ENCODE measurements at regions not wholly inside any gene's neighbourhood (a gene's known extent, or its start where the extent isn't known, plus 50 kb on each side); places are given as distances from the start of the nearest gene placed in this dataset.
"Not testable (repeated sequence)": the region's sequence is repeated elsewhere in the genome, so short reads cannot be mapped to it uniquely, and the experiment has no call there.

GRCh38 chr17:36852478-36852877 lies 84.8 kb upstream of the LHX1 start:
- ATAC-seq; H3K9me3 Mint-ChIP-seq (ENCODE audit: low read depth); H3K4me3 Mint-ChIP-seq; DNase-seq; POLR2A ChIA-PET; H3K36me3 Mint-ChIP-seq (ENCODE audit: low read depth); CTCF ChIA-PET; H3K27ac Mint-ChIP-seq; H3K27me3 Mint-ChIP-seq: not testable (repeated sequence)
- intact Hi-C loops (cut with DNase I, micrococcal nuclease): loop anchor here in 1 of 2 experiments (5.0 kb wide), 1 partner anchor 175 kb away; no protein-coding TSS in a partner anchor
- peaks cover 39% of the 10 kb centered on the region for H3K4me1 Mint-ChIP-seq

GRCh38 chr17:36854982-36855381 lies 82.3 kb upstream of the LHX1 start:
- Mint-ChIP-seq H3K27me3 (peaks cover 8% of the 10 kb centered on the region), H3K27ac (no peak overlapping the region), H3K36me3 (ENCODE audit: low read depth) (no peaks in the 10 kb centered on the region), H3K4me1 (peaks cover 33% of the 10 kb centered on the region), H3K9me3 (ENCODE audit: low read depth) (no peaks in the 10 kb centered on the region), H3K4me3 (no peak overlapping the region)
- ATAC-seq (no peak), DNase-seq (no peak)
- CTCF ChIA-PET: no interaction called here
- intact Hi-C loops (cut with DNase I, micrococcal nuclease): loop anchor here in 1 of 2 experiments (5.0 kb wide), 1 partner anchor 172 kb away; no protein-coding TSS in a partner anchor
- POLR2A ChIA-PET: no interaction called here

GRCh38 chr17:36855459-36855858 lies 81.8 kb upstream of the LHX1 start:
- intact Hi-C loops (cut with DNase I, micrococcal nuclease): no loop called here
- no peak for ATAC-seq
- no peak overlapping the region for H3K27ac Mint-ChIP-seq

GRCh38 chr17:36856222-36856621 lies 81.1 kb upstream of the LHX1 start:
- Mint-ChIP-seq H3K4me1 (peaks cover 21% of the 10 kb centered on the region), H3K27me3 (peaks cover 11% of the 10 kb centered on the region), H3K27ac (no peak overlapping the region), H3K36me3 (ENCODE audit: low read depth) (no peaks in the 10 kb centered on the region), H3K9me3 (ENCODE audit: low read depth) (no peaks in the 10 kb centered on the region), H3K4me3 (no peak overlapping the region)
- POLR2A ChIA-PET: no interaction called here
- DNase-seq (no peak), ATAC-seq (peak; percentile 39)
- intact Hi-C loops (cut with DNase I, micrococcal nuclease): no loop called here
- CTCF ChIA-PET: no interaction called here

More at GRCh38 chr17:36855459-36855858, 81.8 kb upstream of the LHX1 start:
- CTCF ChIA-PET: no interaction called here
- H3K36me3 Mint-ChIP-seq (ENCODE audit: low read depth): no peaks in the 10 kb centered on the region
- H3K4me3 Mint-ChIP-seq: no peak overlapping the region
- DNase-seq: no peak
- no peaks in the 10 kb centered on the region for H3K9me3 Mint-ChIP-seq (ENCODE audit: low read depth)
- H3K27me3 Mint-ChIP-seq: peaks cover 8% of the 10 kb centered on the region
- peaks cover 28% of the 10 kb centered on the region for H3K4me1 Mint-ChIP-seq
- POLR2A ChIA-PET: no interaction called here

- no peaks in the 10 kb centered on the region for H3K36me3 Mint-ChIP-seq (ENCODE audit: low read depth)
- DNase-seq (no peak), ATAC-seq (no peak)
- ChIA-PET CTCF (no interaction called here), POLR2A (no interaction called here)
- H3K4me3 Mint-ChIP-seq: no peak overlapping the region
- intact Hi-C loops (cut with DNase I, micrococcal nuclease): no loop called here
- no peaks in the 10 kb centered on the region for H3K9me3 Mint-ChIP-seq (ENCODE audit: low read depth)
- H3K4me1 Mint-ChIP-seq: peaks cover 16% of the 10 kb centered on the region
- no peak overlapping the region for H3K27ac Mint-ChIP-seq
- peaks cover 11% of the 10 kb centered on the region for H3K27me3 Mint-ChIP-seq
Measured at GRCh38 chr17:36856903-36857381, 80.3 kb upstream of the LHX1 start.

GRCh38 chr17:36857698-36858097 lies 79.6 kb upstream of the LHX1 start:
- peaks cover 12% of the 10 kb centered on the region for H3K4me1 Mint-ChIP-seq
- no peaks in the 10 kb centered on the region for H3K9me3 Mint-ChIP-seq (ENCODE audit: low read depth)
- no peak overlapping the region for H3K4me3 Mint-ChIP-seq
- no peaks in the 10 kb centered on the region for H3K36me3 Mint-ChIP-seq (ENCODE audit: low read depth)
- peaks cover 8% of the 10 kb centered on the region for H3K27me3 Mint-ChIP-seq
- intact Hi-C loops (cut with DNase I, micrococcal nuclease): no loop called here
- DNase-seq: no peak
- no peak overlapping the region for H3K27ac Mint-ChIP-seq
- ATAC-seq: no peak
- ChIA-PET CTCF (interaction anchor here (0.6 kb wide), 1 partner anchor 224 kb away, joined by 3 read pairs; no protein-coding TSS in a partner anchor), POLR2A (interaction anchor here (0.6 kb wide), 1 partner anchor 64 kb away, joined by 3 read pairs; no protein-coding TSS in a partner anchor)

- Mint-ChIP-seq H3K4me3 (no peak overlapping the region), H3K36me3 (ENCODE audit: low read depth) (no peaks in the 10 kb centered on the region), H3K27ac (no peak overlapping the region), H3K27me3 (peaks cover 8% of the 10 kb centered on the region), H3K4me1 (peaks cover 7% of the 10 kb centered on the region), H3K9me3 (ENCODE audit: low read depth) (no peaks in the 10 kb centered on the region)
- ChIA-PET CTCF (interaction anchor here (0.6 kb wide), 1 partner anchor 8 kb away, joined by 3 read pairs; no protein-coding TSS in a partner anchor), POLR2A (interaction anchor here (0.6 kb wide), 1 partner anchor 63 kb away, joined by 3 read pairs; no protein-coding TSS in a partner anchor)
- intact Hi-C loops (cut with DNase I, micrococcal nuclease): no loop called here
- ATAC-seq (no peak), DNase-seq (no peak)
Measured at GRCh38 chr17:36858119-36859002, 78.9 kb upstream of the LHX1 start.

GRCh38 chr17:36859003-36859300 lies 78.3 kb upstream of the LHX1 start:
- intact Hi-C loops (cut with DNase I, micrococcal nuclease): no loop called here
- ChIA-PET CTCF (no interaction called here), POLR2A (no interaction called here)
- H3K4me1 Mint-ChIP-seq: peaks cover under 1% of the 10 kb centered on the region
- no peaks in the 10 kb centered on the region for H3K9me3 Mint-ChIP-seq (ENCODE audit: low read depth)
- H3K36me3 Mint-ChIP-seq (ENCODE audit: low read depth): no peaks in the 10 kb centered on the region
- DNase-seq (no peak), ATAC-seq (no peak)
- peaks cover 8% of the 10 kb centered on the region for H3K27me3 Mint-ChIP-seq
- no peak overlapping the region for H3K27ac Mint-ChIP-seq
- H3K4me3 Mint-ChIP-seq: no peak overlapping the region

- ChIA-PET POLR2A (no interaction called here), CTCF (no interaction called here)
- peaks cover 8% of the 10 kb centered on the region for H3K27me3 Mint-ChIP-seq
- H3K36me3 Mint-ChIP-seq (ENCODE audit: low read depth): no peaks in the 10 kb centered on the region
- intact Hi-C loops (cut with DNase I, micrococcal nuclease): no loop called here
- no peaks in the 10 kb centered on the region for H3K4me1 Mint-ChIP-seq
- H3K9me3 Mint-ChIP-seq (ENCODE audit: low read depth): no peaks in the 10 kb centered on the region
- H3K27ac Mint-ChIP-seq: no peak overlapping the region
- no peak overlapping the region for H3K4me3 Mint-ChIP-seq
- no peak for DNase-seq
- no peak for ATAC-seq
Measured at GRCh38 chr17:36859706-36860105, 77.6 kb upstream of the LHX1 start.

- POLR2A ChIA-PET: no interaction called here
- DNase-seq: no peak
- Mint-ChIP-seq H3K4me1 (no peaks in the 10 kb centered on the region), H3K9me3 (ENCODE audit: low read depth) (no peaks in the 10 kb centered on the region), H3K36me3 (ENCODE audit: low read depth) (no peaks in the 10 kb centered on the region), H3K4me3 (no peak overlapping the region), H3K27me3 (peaks cover 8% of the 10 kb centered on the region), H3K27ac (no peak overlapping the region)
- intact Hi-C loops (cut with DNase I, micrococcal nuclease): no loop called here
- no peak for ATAC-seq
- CTCF ChIA-PET: interaction anchor here (0.5 kb wide), 1 partner anchor 44 kb away, joined by 3 read pairs; no protein-coding TSS in a partner anchor
Measured at GRCh38 chr17:36861531-36861930, 75.7 kb upstream of the LHX1 start.

- Mint-ChIP-seq H3K9me3 (ENCODE audit: low read depth) (no peaks in the 10 kb centered on the region), H3K4me1 (no peaks in the 10 kb centered on the region), H3K36me3 (ENCODE audit: low read depth) (no peaks in the 10 kb centered on the region), H3K4me3 (no peak overlapping the region), H3K27ac (no peak overlapping the region), H3K27me3 (peaks cover 3% of the 10 kb centered on the region)
- DNase-seq (no peak), ATAC-seq (no peak)
- intact Hi-C loops (cut with DNase I, micrococcal nuclease): no loop called here
- POLR2A ChIA-PET: no interaction called here
- CTCF ChIA-PET: no interaction called here
Measured at GRCh38 chr17:36862116-36862920, 75.0 kb upstream of the LHX1 start.

Measured in activated CD4-positive, alpha-beta T cell treated with anti-CD3 and anti-CD28 coated beads for 36 hours (primary cell).